Loucy (cell line): ENCODE measurements at regions not wholly inside any gene's neighbourhood (a gene's known extent, or its start where the extent isn't known, plus 50 kb on each side); places are given as distances from the start of the nearest gene placed in this dataset.

ENCODE experiments used
- H2AFZ ChIP-seq: fragments of 200-600 bp; sonication (generic); 2 replicates; pipeline ENCODE4 v1.6.0; 2016; ENCODE audit warnings: antibody characterized with exemption, mild to moderate bottlenecking, low read length, moderate library complexity
- H3F3A ChIP-seq: fragments of 200-600 bp; 2 replicates; pipeline ENCODE4 v1.6.0; 2016; ENCODE audit warnings: antibody characterized with exemption, low read depth, mild to moderate bottlenecking
- H3K27me3 ChIP-seq: fragments of 200-600 bp; sonication (generic); 2 replicates; pipeline ENCODE4 v1.6.1; 2014; ENCODE audit warnings: low read length, mild to moderate bottlenecking; ENCODE audit not compliant: insufficient read depth, poor library complexity, severe bottlenecking
- H3K36me3 ChIP-seq: fragments of 200-600 bp; sonication (generic); 2 replicates; pipeline ENCODE4 v1.6.1; 2016; ENCODE audit warnings: low read length; ENCODE audit not compliant: insufficient read depth
- H3K4me1 ChIP-seq: fragments of 200-600 bp; sonication (generic); 2 replicates; pipeline ENCODE4 v1.5.1; 2014; ENCODE audit warnings: low read length, mild to moderate bottlenecking; ENCODE audit not compliant: insufficient read depth, poor library complexity, severe bottlenecking
- H3K4me2 ChIP-seq: fragments of 200-600 bp; sonication (generic); 2 replicates; pipeline ENCODE4 v1.6.0; 2014; ENCODE audit warnings: antibody characterized with exemption, low read length, low read depth, mild to moderate bottlenecking; ENCODE audit not compliant: poor library complexity, severe bottlenecking
- H3K4me3 ChIP-seq: fragments of 200-600 bp; sonication (generic); 2 replicates; pipeline ENCODE4 v1.5.1; 2014; ENCODE audit warnings: low read length, mild to moderate bottlenecking, mixed read lengths; ENCODE audit not compliant: poor library complexity, severe bottlenecking
- H3K79me2 ChIP-seq: fragments of 200-600 bp; sonication (generic); 2 replicates; pipeline ENCODE4 v1.6.1; 2014; ENCODE audit warnings: low read length; ENCODE audit not compliant: insufficient read depth
- H3K9ac ChIP-seq: fragments of 200-600 bp; sonication (generic); 2 replicates; pipeline ENCODE4 v1.6.0; 2014; ENCODE audit warnings: mild to moderate bottlenecking, low read depth, low read length, moderate library complexity; ENCODE audit not compliant: poor library complexity, severe bottlenecking
- H3K9me2 ChIP-seq: fragments of 200-600 bp; sonication (generic); replicated peaks from 2 replicates; pipeline ENCODE4 v1.6.1; 2016; ENCODE audit warnings: low read depth, low read length, mixed read lengths
- H3K9me3 ChIP-seq: fragments of 200-600 bp; sonication (generic); 2 replicates; pipeline ENCODE4 v1.6.1; 2014; ENCODE audit warnings: mild to moderate bottlenecking, antibody characterized with exemption, low read length, low read depth; ENCODE audit not compliant: insufficient read depth
- H4K20me1 ChIP-seq: fragments of 200-600 bp; sonication (generic); 2 replicates; pipeline ENCODE4 v1.6.0; 2014; ENCODE audit warnings: antibody characterized with exemption, low read length, mild to moderate bottlenecking; ENCODE audit not compliant: insufficient read depth, poor library complexity, severe bottlenecking
- EZH2phosphoT487 ChIP-seq: fragments of 200-600 bp; IDR thresholded peaks from 2 replicates; pipeline ENCODE4 v1.6.1; 2018; ENCODE audit warnings: antibody characterized with exemption, mild to moderate bottlenecking, moderate library complexity, borderline replicate concordance
- TF ChIP-seq, protein P1 (sequence below): fragments of 200-600 bp; sonication (generic); conservative IDR thresholded peaks from 2 replicates; pipeline ENCODE4 v1.5.1; 2014; ENCODE audit warnings: mild to moderate bottlenecking, antibody characterized with exemption, low read length

DNA sequence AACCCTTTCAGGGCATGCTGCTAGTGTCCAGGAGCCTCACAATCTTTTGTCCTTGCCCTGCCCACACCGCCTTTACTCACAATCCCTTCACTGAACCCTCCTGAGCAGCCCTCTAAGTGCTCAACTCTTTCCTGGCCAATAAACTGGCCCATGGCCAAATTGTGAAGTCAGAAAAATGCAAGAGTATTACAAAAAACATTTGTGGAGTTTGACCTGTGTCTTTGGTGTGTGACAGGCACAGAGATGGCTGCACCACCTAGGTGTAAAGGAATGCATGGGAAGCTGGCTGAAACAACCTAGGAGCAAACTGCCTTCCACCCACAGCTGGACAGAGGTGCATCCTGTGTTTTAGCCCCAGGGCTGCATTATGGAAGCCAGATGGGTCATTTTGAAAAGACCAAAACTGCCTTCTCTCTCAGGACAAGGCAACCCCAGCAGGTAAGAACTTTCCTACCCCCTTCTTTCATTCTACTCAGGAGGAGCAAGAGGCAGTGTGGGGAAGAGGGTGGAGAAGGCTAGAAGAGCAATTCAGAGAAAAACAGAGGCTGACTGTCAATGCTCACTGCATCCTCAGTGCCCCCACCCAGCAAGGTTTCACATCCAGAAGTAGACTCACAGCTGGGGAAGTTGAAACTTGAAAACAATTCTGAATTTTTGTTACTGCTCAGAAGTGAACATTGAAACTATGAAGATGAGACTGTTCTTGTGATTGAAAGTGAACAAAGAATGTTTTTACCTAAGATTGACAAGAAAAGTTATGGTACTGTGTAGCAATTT lies 78.6 kb downstream of the TRIM42 start:
- no peaks in the 10 kb centered on the region for H3F3A ChIP-seq
- H3K4me1 ChIP-seq, result no peaks in the 10 kb centered on the region
- H3K4me2 ChIP-seq, result no peak overlapping the region
- TF ChIP-seq, protein P1, sequence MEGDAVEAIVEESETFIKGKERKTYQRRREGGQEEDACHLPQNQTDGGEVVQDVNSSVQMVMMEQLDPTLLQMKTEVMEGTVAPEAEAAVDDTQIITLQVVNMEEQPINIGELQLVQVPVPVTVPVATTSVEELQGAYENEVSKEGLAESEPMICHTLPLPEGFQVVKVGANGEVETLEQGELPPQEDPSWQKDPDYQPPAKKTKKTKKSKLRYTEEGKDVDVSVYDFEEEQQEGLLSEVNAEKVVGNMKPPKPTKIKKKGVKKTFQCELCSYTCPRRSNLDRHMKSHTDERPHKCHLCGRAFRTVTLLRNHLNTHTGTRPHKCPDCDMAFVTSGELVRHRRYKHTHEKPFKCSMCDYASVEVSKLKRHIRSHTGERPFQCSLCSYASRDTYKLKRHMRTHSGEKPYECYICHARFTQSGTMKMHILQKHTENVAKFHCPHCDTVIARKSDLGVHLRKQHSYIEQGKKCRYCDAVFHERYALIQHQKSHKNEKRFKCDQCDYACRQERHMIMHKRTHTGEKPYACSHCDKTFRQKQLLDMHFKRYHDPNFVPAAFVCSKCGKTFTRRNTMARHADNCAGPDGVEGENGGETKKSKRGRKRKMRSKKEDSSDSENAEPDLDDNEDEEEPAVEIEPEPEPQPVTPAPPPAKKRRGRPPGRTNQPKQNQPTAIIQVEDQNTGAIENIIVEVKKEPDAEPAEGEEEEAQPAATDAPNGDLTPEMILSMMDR, result no peak
- TF ChIP-seq EZH2phosphoT487, result no peak
- no peak overlapping the region for H3K9ac ChIP-seq
- no peak overlapping the region for H2AFZ ChIP-seq
- no peaks in the 10 kb centered on the region for H3K27me3 ChIP-seq
- no peaks in the 10 kb centered on the region for H3K9me2 ChIP-seq
- no peaks in the 10 kb centered on the region for H3K79me2 ChIP-seq
- no peaks in the 10 kb centered on the region for H4K20me1 ChIP-seq
- H3K9me3 ChIP-seq, result no peaks in the 10 kb centered on the region
- no peak overlapping the region for H3K4me3 ChIP-seq
- H3K36me3 ChIP-seq, result no peaks in the 10 kb centered on the region

DNA sequence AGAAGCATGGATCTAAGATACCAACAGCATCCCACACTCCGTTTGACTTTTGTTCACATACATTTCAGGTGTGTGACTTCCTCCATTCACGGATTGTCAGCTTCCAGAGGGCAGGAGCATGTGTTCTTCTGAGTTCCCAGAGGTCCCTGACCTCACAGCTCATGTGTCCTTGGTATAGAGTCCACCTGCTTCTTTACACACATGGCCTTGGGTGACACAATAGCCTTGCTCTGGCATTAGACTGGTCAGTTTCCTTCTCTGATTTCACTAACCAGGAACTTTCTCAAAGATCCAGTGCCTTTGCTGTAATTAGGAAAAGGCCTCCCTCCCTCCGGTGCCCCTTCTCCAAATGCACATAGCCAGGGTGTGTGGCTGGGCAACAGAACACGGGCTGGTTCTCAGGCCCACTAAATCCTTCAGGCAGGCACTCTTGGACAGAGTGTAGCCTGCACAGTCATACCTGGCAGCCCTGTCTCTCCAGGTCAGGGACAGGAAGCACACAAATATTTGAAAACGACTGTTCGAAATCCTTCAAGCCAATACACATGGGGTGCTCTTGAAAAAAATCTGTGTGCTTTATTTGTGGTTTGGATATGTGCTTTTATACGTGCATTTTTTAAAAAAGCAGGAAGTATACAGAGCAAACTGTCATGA lies 81.1 kb downstream of the TRIM42 start:
- no peak overlapping the region for H3K4me3 ChIP-seq
- no peak overlapping the region for H3K4me2 ChIP-seq
- peak overlapping the region; percentile 39 for H2AFZ ChIP-seq
- H3K9me2 ChIP-seq, result no peaks in the 10 kb centered on the region
- H3K27me3 ChIP-seq, result no peaks in the 10 kb centered on the region
- H3F3A ChIP-seq, result no peaks in the 10 kb centered on the region
- no peaks in the 10 kb centered on the region for H3K9me3 ChIP-seq
- H3K36me3 ChIP-seq, result no peaks in the 10 kb centered on the region
- H4K20me1 ChIP-seq, result no peaks in the 10 kb centered on the region
- no peaks in the 10 kb centered on the region for H3K4me1 ChIP-seq
- H3K9ac ChIP-seq, result no peak overlapping the region
- TF ChIP-seq, protein P1, result no peak
- no peak for TF ChIP-seq EZH2phosphoT487
- no peaks in the 10 kb centered on the region for H3K79me2 ChIP-seq

DNA sequence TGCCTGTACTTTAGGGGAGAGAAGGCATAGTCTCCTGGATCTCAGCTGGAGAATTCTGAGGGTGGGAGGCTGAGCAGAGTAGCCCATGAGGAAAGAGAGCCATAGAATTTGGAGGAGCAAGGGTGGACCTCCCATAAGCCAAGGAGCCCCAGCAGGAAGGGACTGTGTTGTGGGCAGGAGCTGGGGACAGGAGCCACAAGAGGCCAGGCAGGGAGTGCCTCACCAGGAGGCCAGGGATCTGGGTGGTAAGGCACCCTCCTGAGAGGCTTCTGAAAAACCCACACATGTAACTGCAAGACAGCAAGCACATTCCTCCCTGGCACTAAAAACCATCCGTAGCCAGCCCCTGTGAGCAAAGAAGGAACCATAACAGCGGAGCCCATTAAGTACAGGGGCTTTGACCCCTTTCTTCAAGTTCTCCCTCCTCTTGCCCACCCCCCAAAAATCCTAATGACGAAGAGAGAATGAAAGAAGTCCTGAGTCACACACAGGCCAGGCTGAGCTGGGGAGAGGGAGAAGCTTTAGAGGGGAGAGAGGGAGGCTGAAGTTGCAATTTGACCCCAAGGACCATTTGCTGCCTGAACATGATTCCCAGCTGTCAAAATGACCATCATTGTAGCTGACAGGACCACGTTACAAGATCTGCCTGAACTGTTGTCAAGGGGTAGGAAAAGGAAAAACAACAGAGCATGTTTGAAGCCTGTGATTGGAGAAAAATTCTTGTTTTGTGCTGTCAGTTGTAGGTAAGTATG lies 82.6 kb downstream of the TRIM42 start:
- Histone ChIP-seq H3K4me1 (no peaks in the 10 kb centered on the region), H3K9me2 (no peaks in the 10 kb centered on the region), H3F3A (no peaks in the 10 kb centered on the region), H3K4me3 (no peak overlapping the region), H3K36me3 (no peaks in the 10 kb centered on the region), H2AFZ (no peak overlapping the region), H3K9ac (no peak overlapping the region), H4K20me1 (no peaks in the 10 kb centered on the region), H3K79me2 (no peaks in the 10 kb centered on the region), H3K4me2 (no peak overlapping the region), H3K27me3 (no peaks in the 10 kb centered on the region), H3K9me3 (no peaks in the 10 kb centered on the region)
- no peak for TF ChIP-seq EZH2phosphoT487
- TF ChIP-seq, protein P1, result no peak
